Lower leg skin (tissue), 3 donors: ENCODE measurements at regions not wholly inside any gene's neighbourhood (a gene's known extent, or its start where the extent isn't known, plus 50 kb on each side); places are given as distances from the start of the nearest gene placed in this dataset.

ENCODE experiments used
- CTCF ChIP-seq, 3 donors: fragments of 450-650 bp; IDR thresholded peaks; one replicate each; pipeline ENCODE4 v1.5.1; 2016; ENCODE audit warnings: antibody characterized with exemption in 3 of 3, mild to moderate bottlenecking in 3 of 3, moderate library complexity in 2 of 3
- POLR2A ChIP-seq, 2 donors: fragments of 450-650 bp; IDR thresholded peaks; one replicate each; pipeline ENCODE4 v1.6.1; 2016 to 2017; ENCODE audit warnings: antibody characterized with exemption in 2 of 2, mild to moderate bottlenecking in 1 of 2, moderate library complexity in 1 of 2

DNA sequence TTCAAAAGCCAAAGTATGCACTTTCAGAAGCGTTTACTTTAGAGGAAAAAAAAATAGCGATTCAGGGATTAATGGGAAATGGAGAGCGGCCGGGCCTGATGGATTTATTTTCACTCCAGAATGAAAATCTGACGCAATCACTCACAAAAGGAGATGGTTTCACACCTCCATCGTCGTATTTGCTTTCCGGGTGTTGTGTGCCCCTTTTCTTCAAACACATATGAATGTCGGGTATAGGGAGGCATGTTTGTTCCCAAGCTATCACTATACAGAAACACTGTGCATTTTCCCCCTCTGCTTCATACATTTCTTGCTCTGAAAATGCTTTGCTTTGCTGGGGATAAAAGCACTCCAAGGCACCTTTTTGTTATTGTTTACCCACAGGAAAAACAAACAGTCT, 562.2 kb upstream of the ZFHX3 start:
- TF ChIP-seq CTCF (IDR thresholded peaks at IDR 0.05) (no peak), POLR2A (IDR thresholded peaks at IDR 0.05) (no peak)
